ENCODE measurements at regions not wholly inside any gene's neighbourhood (a gene's known extent, or its start where the extent isn't known, plus 50 kb on each side); places are given as distances from the start of the nearest gene placed in this dataset.
"Not testable (repeated sequence)": the region's sequence is repeated elsewhere in the genome, so short reads cannot be mapped to it uniquely, and the experiment has no call there.

DNA sequence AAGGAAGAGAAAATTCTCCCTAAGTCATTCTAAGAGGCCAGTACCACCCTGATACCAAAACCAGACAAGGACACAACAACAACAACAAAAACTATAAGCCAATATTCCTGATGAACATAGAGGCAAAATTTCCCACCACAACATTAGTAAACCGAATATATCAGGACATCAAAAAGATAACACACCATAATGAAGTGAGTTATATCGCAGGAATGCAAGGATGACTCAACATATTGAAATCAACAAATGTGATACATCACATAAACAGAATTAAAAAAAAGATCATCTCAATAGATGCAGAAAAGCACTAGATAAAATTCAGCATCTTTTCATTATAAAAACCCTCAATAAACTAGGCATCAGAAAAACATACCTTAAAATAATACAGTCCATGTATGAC, 1844.4 kb upstream of the PCDH10 start:
- FAIRE-seq (no peak), DNase-seq (ENCODE audit: insufficient read length, low spot score) (no peak)
- no peak for TF ChIP-seq POLR2AphosphoS5 (IDR thresholded peaks at IDR 0.05; ENCODE audit: low read depth, low read length)
- TF ChIP-seq PAX5 (IDR thresholded peaks at IDR 0.05; ENCODE audit: insufficient read depth, low read length, severe bottlenecking): no peak
- TF ChIP-seq POU2F2 (IDR thresholded peaks at IDR 0.05; ENCODE audit: low read depth, low read length): no peak
- no peak for TF ChIP-seq SPI1 (IDR thresholded peaks at IDR 0.05; ENCODE audit: low read depth, low read length)
- no peak for TF ChIP-seq POLR2A (IDR thresholded peaks at IDR 0.05; ENCODE audit: low read depth, low read length)
- TF ChIP-seq TAF1 (IDR thresholded peaks at IDR 0.05; ENCODE audit: low read depth, low read length): no peak

DNA sequence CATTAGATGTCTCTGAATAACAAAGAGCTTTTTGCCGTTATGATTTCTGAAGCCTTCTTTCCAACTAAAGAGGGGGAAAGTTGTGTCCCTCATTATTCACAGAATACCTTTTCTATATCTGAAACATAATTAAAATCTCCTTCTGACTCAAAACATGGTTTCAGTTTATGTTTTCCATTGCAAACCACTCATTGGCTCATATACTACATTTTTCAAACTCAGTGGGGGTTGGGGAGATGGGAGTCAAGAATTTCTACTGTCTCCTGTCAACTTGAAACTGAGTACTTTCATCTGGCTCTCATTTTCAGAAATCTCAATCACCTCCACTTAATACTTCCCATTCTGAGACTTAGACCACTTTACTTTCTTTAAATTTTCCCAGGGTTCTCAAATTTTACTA, 1839.5 kb upstream of the PCDH10 start:
- no peak for DNase-seq (ENCODE audit: insufficient read length, low spot score)
- TF ChIP-seq SPI1 (IDR thresholded peaks at IDR 0.05; ENCODE audit: low read depth, low read length) (no peak), POLR2AphosphoS5 (IDR thresholded peaks at IDR 0.05; ENCODE audit: low read depth, low read length) (no peak), POLR2A (IDR thresholded peaks at IDR 0.05; ENCODE audit: low read depth, low read length) (no peak), PAX5 (IDR thresholded peaks at IDR 0.05; ENCODE audit: insufficient read depth, low read length, severe bottlenecking) (no peak), POU2F2 (IDR thresholded peaks at IDR 0.05; ENCODE audit: low read depth, low read length) (no peak), TAF1 (IDR thresholded peaks at IDR 0.05; ENCODE audit: low read depth, low read length) (no peak)
- FAIRE-seq: no peak

DNA sequence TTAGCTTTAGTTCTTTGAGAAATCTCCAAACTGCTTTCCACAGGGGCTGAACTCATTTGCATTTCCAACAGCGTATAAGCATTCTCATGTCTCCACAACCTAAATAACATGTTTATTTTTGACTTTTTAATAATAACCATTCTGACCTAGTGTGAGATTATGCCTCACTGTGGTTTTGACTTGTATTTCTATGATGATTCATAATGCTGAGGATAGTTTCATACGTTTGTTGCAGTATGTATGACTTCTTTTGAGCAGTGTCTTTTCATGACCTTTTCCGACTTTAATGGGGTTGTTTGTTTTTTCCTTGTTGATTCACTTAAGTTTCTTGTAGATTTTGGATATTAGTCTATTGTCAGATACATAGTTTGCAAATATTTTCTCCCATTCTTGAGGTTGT, 1833.0 kb upstream of the PCDH10 start:
- TF ChIP-seq POU2F2 (IDR thresholded peaks at IDR 0.05; ENCODE audit: low read depth, low read length): no peak
- FAIRE-seq: no peak
- no peak for DNase-seq (ENCODE audit: insufficient read length, low spot score)

DNA sequence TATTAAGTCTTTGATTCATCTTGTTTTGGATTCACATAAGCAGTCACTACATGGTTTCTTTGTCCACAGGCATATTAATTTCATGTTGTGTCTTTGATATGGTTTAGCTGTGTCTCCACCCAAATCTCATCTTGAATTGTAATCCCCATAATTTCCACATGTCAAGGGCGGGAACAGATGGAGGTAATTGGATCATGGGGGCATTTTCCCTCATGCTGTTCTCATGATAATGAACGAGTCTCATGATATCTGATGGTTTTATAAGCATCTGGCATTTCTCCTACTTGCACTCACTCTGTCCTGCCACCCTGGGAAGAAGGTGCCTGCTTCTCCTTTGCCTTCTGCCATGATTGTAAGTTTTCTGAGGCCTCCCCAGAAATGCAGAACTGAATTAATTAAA, 1811.2 kb upstream of the PCDH10 start:
- DNase-seq (ENCODE audit: insufficient read length, low spot score): no peak
- no peak for TF ChIP-seq POLR2AphosphoS5 (IDR thresholded peaks at IDR 0.05; ENCODE audit: low read depth, low read length)
- TF ChIP-seq POU2F2 (IDR thresholded peaks at IDR 0.05; ENCODE audit: low read depth, low read length): no peak
- FAIRE-seq: no peak

DNA sequence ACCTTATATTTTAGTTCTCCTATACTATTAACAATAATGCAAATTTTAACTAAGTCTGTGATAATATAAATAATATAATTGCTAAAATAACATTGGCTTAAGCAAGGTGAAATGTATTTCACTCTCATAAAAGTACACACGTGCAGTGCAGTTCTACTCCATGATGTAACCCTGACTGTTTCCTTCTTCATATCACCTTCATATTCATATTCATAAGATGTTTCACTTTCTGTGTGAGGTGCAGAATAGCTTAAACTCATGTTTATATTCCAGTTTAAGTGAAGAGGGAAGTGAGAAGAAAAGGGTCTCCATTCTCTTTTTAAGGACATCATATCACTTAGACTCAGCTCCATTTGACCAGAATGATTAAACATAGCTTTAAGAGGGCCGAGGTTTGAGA, 1810.0 kb upstream of the PCDH10 start:
- TF ChIP-seq POLR2A (IDR thresholded peaks at IDR 0.05; ENCODE audit: low read depth, low read length): no peak
- TF ChIP-seq SPI1 (IDR thresholded peaks at IDR 0.05; ENCODE audit: low read depth, low read length): no peak
- TF ChIP-seq TAF1 (IDR thresholded peaks at IDR 0.05; ENCODE audit: low read depth, low read length): no peak
- DNase-seq (ENCODE audit: insufficient read length, low spot score) (no peak), FAIRE-seq (no peak)

DNA sequence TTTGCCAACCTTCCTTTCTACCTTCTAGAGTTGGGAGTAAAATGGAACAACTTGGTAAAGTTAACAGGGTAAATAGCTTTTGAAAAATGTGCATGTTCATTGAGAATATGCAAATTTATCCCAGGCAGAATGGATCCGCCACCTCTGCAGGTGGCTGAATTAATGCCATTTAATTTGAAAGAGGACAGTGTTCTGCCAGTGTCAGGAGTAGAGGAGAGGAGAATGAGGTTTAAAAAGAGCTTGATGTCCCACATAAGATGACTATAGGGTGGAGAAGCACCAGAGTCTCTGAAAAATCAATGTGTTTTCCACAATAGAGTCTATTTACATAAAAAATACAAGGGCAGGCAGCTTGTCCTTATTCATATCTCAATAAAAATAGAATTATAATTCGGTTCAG, 1804.3 kb upstream of the PCDH10 start:
- DNase-seq (ENCODE audit: insufficient read length, low spot score): no peak
- no peak for TF ChIP-seq POU2F2 (IDR thresholded peaks at IDR 0.05; ENCODE audit: low read depth, low read length)
- no peak for TF ChIP-seq POLR2A (IDR thresholded peaks at IDR 0.05; ENCODE audit: low read depth, low read length)
- no peak for TF ChIP-seq PAX5 (IDR thresholded peaks at IDR 0.05; ENCODE audit: insufficient read depth, low read length, severe bottlenecking)
- no peak for TF ChIP-seq POLR2AphosphoS5 (IDR thresholded peaks at IDR 0.05; ENCODE audit: low read depth, low read length)
- no peak for TF ChIP-seq TAF1 (IDR thresholded peaks at IDR 0.05; ENCODE audit: low read depth, low read length)
- no peak for TF ChIP-seq SPI1 (IDR thresholded peaks at IDR 0.05; ENCODE audit: low read depth, low read length)
- FAIRE-seq: no peak

DNA sequence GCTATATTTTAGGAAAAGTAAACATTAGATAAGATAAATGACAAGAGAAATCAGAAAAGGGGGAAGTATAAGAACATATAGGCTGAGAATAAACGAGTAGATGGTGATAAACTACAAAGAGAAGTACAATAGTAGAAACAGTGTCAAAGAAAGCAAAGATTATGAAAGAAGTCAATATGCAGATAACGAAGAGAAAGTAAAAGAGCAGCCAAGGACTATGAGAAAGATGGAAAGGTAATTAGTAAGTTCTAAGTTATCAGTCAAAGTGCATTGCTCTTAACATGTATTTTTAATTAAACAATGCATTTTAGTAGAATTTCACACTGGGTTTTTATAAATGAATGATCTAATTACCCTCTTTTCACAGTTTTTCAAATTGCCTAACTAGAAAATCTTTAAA, 1801.3 kb upstream of the PCDH10 start:
- DNase-seq (ENCODE audit: insufficient read length, low spot score): no peak
- no peak for FAIRE-seq
- TF ChIP-seq PAX5 (IDR thresholded peaks at IDR 0.05; ENCODE audit: insufficient read depth, low read length, severe bottlenecking): no peak
- TF ChIP-seq POLR2A (IDR thresholded peaks at IDR 0.05; ENCODE audit: low read depth, low read length): no peak
- no peak for TF ChIP-seq TAF1 (IDR thresholded peaks at IDR 0.05; ENCODE audit: low read depth, low read length)
- no peak for TF ChIP-seq POU2F2 (IDR thresholded peaks at IDR 0.05; ENCODE audit: low read depth, low read length)

DNA sequence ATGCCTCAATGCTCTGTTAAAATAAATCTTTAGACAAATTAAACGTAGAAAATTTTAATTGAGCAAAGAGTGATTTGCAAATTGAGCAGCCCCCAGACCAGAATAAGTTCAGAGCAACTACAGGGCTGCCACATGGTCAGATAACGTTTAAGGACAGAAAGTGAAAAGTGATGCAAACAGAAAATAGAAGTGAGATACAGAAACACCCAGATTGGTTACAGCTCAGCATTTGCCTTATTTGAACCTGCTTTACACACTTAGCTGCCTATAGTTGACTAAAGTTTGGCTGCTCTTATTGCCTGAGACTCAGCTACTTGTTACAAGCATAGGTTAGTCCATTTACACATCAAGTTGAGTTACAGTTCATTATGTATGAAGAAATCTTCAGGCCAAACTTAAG, 1800.8 kb upstream of the PCDH10 start:
- peak; percentile 77 for FAIRE-seq
- TF ChIP-seq TAF1 (IDR thresholded peaks at IDR 0.05; ENCODE audit: low read depth, low read length) (no peak), POLR2AphosphoS5 (IDR thresholded peaks at IDR 0.05; ENCODE audit: low read depth, low read length) (no peak), POU2F2 (IDR thresholded peaks at IDR 0.05; ENCODE audit: low read depth, low read length) (no peak), POLR2A (IDR thresholded peaks at IDR 0.05; ENCODE audit: low read depth, low read length) (no peak), PAX5 (IDR thresholded peaks at IDR 0.05; ENCODE audit: insufficient read depth, low read length, severe bottlenecking) (no peak), SPI1 (IDR thresholded peaks at IDR 0.05; ENCODE audit: low read depth, low read length) (no peak)
- no peak for DNase-seq (ENCODE audit: insufficient read length, low spot score)

DNA sequence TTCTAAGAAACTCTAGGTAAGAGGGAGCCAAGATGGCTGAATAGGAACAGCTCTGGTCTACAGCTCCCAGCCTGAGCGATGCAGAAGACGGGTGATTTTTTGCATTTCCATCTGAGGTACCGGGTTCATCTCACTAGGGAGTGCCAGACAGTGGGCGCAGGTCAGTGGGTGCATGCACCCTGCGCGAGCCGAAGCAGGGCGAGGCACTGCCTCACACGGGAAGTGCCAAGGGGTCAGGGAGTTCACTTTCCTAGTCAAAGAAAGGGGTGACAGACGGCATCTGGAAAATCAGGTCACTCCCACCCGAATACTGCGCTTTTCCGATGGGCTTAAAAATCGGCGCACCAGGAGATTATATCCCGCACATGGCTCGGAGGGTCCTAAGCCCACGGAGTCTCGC, 1796.7 kb upstream of the PCDH10 start:
- not testable (repeated sequence) for DNase-seq (ENCODE audit: insufficient read length, low spot score); FAIRE-seq

DNA sequence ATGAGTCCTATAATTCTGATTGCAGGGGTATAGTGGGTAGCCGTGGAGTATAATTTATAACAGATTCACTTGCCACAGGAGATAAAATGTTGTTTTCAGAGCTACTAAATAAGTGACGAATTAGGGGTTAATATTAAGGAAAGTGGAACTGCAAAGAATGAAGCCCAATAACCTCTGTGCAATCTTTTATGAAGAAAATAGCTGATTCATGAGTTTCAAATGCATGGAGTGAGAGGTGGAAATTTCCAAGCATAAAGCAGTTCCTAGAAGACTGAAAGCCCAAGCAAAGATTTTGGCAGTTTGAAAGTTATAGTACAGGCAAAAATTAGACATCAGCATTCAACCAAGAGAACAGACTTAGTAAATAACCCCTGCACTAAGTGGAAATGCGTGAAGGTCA, 1782.4 kb upstream of the PCDH10 start:
- FAIRE-seq: no peak
- TF ChIP-seq POLR2AphosphoS5 (IDR thresholded peaks at IDR 0.05; ENCODE audit: low read depth, low read length) (no peak), PAX5 (IDR thresholded peaks at IDR 0.05; ENCODE audit: insufficient read depth, low read length, severe bottlenecking) (no peak), POU2F2 (IDR thresholded peaks at IDR 0.05; ENCODE audit: low read depth, low read length) (no peak), TAF1 (IDR thresholded peaks at IDR 0.05; ENCODE audit: low read depth, low read length) (no peak), POLR2A (IDR thresholded peaks at IDR 0.05; ENCODE audit: low read depth, low read length) (no peak), SPI1 (IDR thresholded peaks at IDR 0.05; ENCODE audit: low read depth, low read length) (no peak)
- no peak for DNase-seq (ENCODE audit: insufficient read length, low spot score)

DNA sequence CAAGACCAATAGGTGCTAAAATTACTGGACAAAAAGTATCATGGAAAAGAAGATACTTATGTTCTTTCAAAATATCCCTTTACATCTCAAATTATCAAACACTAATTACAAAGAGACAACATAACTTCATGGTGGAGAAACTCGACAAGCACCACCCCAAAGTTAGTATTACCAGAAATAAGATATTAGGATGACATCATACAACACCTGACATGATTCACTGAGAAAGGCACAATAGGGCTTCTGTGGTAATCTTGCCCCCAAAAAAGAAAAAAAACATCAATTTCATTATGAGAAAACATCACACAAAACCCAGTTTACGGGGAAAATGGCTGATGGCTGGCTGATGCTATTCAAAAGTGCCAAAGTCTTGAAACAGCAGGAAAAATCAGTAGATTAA, 1781.7 kb upstream of the PCDH10 start:
- DNase-seq (ENCODE audit: insufficient read length, low spot score) (no peak), FAIRE-seq (no peak)
- TF ChIP-seq TAF1 (IDR thresholded peaks at IDR 0.05; ENCODE audit: low read depth, low read length) (no peak), POLR2AphosphoS5 (IDR thresholded peaks at IDR 0.05; ENCODE audit: low read depth, low read length) (no peak), POU2F2 (IDR thresholded peaks at IDR 0.05; ENCODE audit: low read depth, low read length) (no peak), PAX5 (IDR thresholded peaks at IDR 0.05; ENCODE audit: insufficient read depth, low read length, severe bottlenecking) (no peak), POLR2A (IDR thresholded peaks at IDR 0.05; ENCODE audit: low read depth, low read length) (no peak), SPI1 (IDR thresholded peaks at IDR 0.05; ENCODE audit: low read depth, low read length) (no peak)

All from GM12891 (cell line).